Osteocyte (in vitro differentiated cells): ENCODE measurements at regions not wholly inside any gene's neighbourhood (a gene's known extent, or its start where the extent isn't known, plus 50 kb on each side); places are given as distances from the start of the nearest gene placed in this dataset.

Experiments used
- DNase-seq: peaks from one replicate; pipeline ENCODE4 v3.0.0; 2021; ENCODE audit warnings: mixed read lengths; ENCODE audit not compliant: unreplicated experiment; ENCODE audit errors: extremely low spot score
- H3K27ac Mint-ChIP-seq: one replicate; pipeline ENCODE4 v1.8.0; 2021; ENCODE audit warnings: mild to moderate bottlenecking, mixed read lengths; ENCODE audit not compliant: unreplicated experiment
- H3K27me3 Mint-ChIP-seq: one replicate; pipeline ENCODE4 v1.8.0; 2021; ENCODE audit warnings: mixed read lengths; ENCODE audit not compliant: unreplicated experiment
- H3K36me3 Mint-ChIP-seq: one replicate; pipeline ENCODE4 v1.8.0; 2021; ENCODE audit warnings: mixed read lengths; ENCODE audit not compliant: unreplicated experiment
- H3K4me1 Mint-ChIP-seq: one replicate; pipeline ENCODE4 v1.8.0; 2021; ENCODE audit warnings: mixed read lengths; ENCODE audit not compliant: unreplicated experiment
- H3K4me3 Mint-ChIP-seq: one replicate; pipeline ENCODE4 v1.8.0; 2021; ENCODE audit warnings: mild to moderate bottlenecking, moderate library complexity, mixed read lengths; ENCODE audit not compliant: unreplicated experiment
- H3K9me3 Mint-ChIP-seq: one replicate; pipeline ENCODE4 v1.8.0; 2021; ENCODE audit warnings: mixed read lengths; ENCODE audit not compliant: unreplicated experiment
- CTCF ChIP-seq: fragments of 200-600 bp; sonication (generic); IDR thresholded peaks from 2 replicates; pipeline ENCODE4 v1.5.0; 2021; ENCODE audit warnings: antibody characterized with exemption, mild to moderate bottlenecking, moderate library complexity

- Mint-ChIP-seq H3K4me1 (no peaks in the 10 kb centered on the region), H3K36me3 (no peaks in the 10 kb centered on the region), H3K4me3 (no peak overlapping the region), H3K27me3 (no peaks in the 10 kb centered on the region), H3K27ac (no peak overlapping the region), H3K9me3 (no peaks in the 10 kb centered on the region)
- no peak for TF ChIP-seq CTCF
- DNase-seq: no peak
Observed at GRCh38 chr4:12211636-12212035, 782.9 kb upstream of the HS3ST1 start.

- DNase-seq: no peak
- H3K27me3 Mint-ChIP-seq: no peaks in the 10 kb centered on the region
- H3K4me3 Mint-ChIP-seq: no peak overlapping the region
- H3K36me3 Mint-ChIP-seq: no peaks in the 10 kb centered on the region
- no peak overlapping the region for H3K27ac Mint-ChIP-seq
- no peaks in the 10 kb centered on the region for H3K4me1 Mint-ChIP-seq
- no peak for TF ChIP-seq CTCF
- no peaks in the 10 kb centered on the region for H3K9me3 Mint-ChIP-seq
Observed at GRCh38 chr4:12207396-12207795, 778.7 kb upstream of the HS3ST1 start.

- H3K4me1 Mint-ChIP-seq: no peaks in the 10 kb centered on the region
- H3K9me3 Mint-ChIP-seq: peaks cover 4% of the 10 kb centered on the region
- TF ChIP-seq CTCF: no peak
- no peaks in the 10 kb centered on the region for H3K36me3 Mint-ChIP-seq
- H3K27ac Mint-ChIP-seq: no peak overlapping the region
- no peak for DNase-seq
- H3K27me3 Mint-ChIP-seq: no peaks in the 10 kb centered on the region
- no peak overlapping the region for H3K4me3 Mint-ChIP-seq
Observed at GRCh38 chr4:12206091-12206490, 777.4 kb upstream of the HS3ST1 start.

GRCh38 chr4:12203945-12204344, 775.3 kb upstream of the HS3ST1 start:
- no peaks in the 10 kb centered on the region for H3K36me3 Mint-ChIP-seq
- no peak overlapping the region for H3K4me3 Mint-ChIP-seq
- no peaks in the 10 kb centered on the region for H3K27me3 Mint-ChIP-seq
- H3K4me1 Mint-ChIP-seq: no peaks in the 10 kb centered on the region
- no peak for DNase-seq
- H3K27ac Mint-ChIP-seq: no peak overlapping the region
- peaks cover 5% of the 10 kb centered on the region for H3K9me3 Mint-ChIP-seq
- no peak for TF ChIP-seq CTCF

- Mint-ChIP-seq H3K9me3 (peaks cover 8% of the 10 kb centered on the region), H3K4me3 (no peak overlapping the region), H3K36me3 (no peaks in the 10 kb centered on the region), H3K27ac (no peak overlapping the region), H3K27me3 (no peaks in the 10 kb centered on the region), H3K4me1 (no peaks in the 10 kb centered on the region)
- no peak for TF ChIP-seq CTCF
- DNase-seq: no peak
Observed at GRCh38 chr4:12200226-12200625, 771.5 kb upstream of the HS3ST1 start.
